Activated CD4-positive, alpha-beta T cell treated with anti-CD3 and anti-CD28 coated beads, Interleukin-2, Interleukin-4, amounts not matched to agents 100 ng/mL and 50 ng/mL, durations not matched to agents 16 hours and 8 hours (primary cell): ENCODE measurements at regions not wholly inside any gene's neighbourhood (a gene's known extent, or its start where the extent isn't known, plus 50 kb on each side); places are given as distances from the start of the nearest gene placed in this dataset.

Experiments used
- DNase-seq: peaks from one replicate; pipeline ENCODE4 v3.0.0-alpha.2; 2020; ENCODE audit warnings: low spot score

GRCh38 chr10:110436554-110437350, 61.0 kb upstream of the DUSP5 start:
- no peak for DNase-seq

- DNase-seq = no peak
Observed at GRCh38 chr10:110437351-110437605, 60.4 kb upstream of the DUSP5 start.

- DNase-seq = no peak
Observed at GRCh38 chr10:110437761-110438341, 59.9 kb upstream of the DUSP5 start.

GRCh38 chr10:110442746-110443145, 55.0 kb upstream of the DUSP5 start:
- DNase-seq = no peak

GRCh38 chr10:110443239-110444003, 54.3 kb upstream of the DUSP5 start:
- DNase-seq = no peak

- no peak for DNase-seq
Observed at GRCh38 chr10:110444004-110444337, 53.7 kb upstream of the DUSP5 start.

GRCh38 chr10:110445871-110446270, 51.8 kb upstream of the DUSP5 start:
- DNase-seq = no peak

GRCh38 chr10:110446277-110446676, 51.4 kb upstream of the DUSP5 start:
- no peak for DNase-seq

- DNase-seq = no peak
Observed at GRCh38 chr10:110446954-110447608, 50.6 kb upstream of the DUSP5 start.

GRCh38 chr10:110447886-110448285, 49.8 kb upstream of the DUSP5 start:
- DNase-seq = no peak
